Sciatic nerve (tissue), 2 donors: ENCODE measurements at regions not wholly inside any gene's neighbourhood (a gene's known extent, or its start where the extent isn't known, plus 50 kb on each side); places are given as distances from the start of the nearest gene placed in this dataset.
A peak's percentile ranks its signal among the peaks of the same experiment; 100 is the strongest.
"Not testable (repeated sequence)": the region's sequence is repeated elsewhere in the genome, so short reads cannot be mapped to it uniquely, and the experiment has no call there.

Experiments
- ATAC-seq: fragments of 200-7000 bp; cut with Tn5 transposase; one replicate; pipeline ENCODE4 v1.9.1; 2020; ENCODE audit warnings: mild to moderate bottlenecking, moderate library complexity
- DNase-seq: peaks from one replicate; pipeline ENCODE4 v3.0.0-alpha.2; 2020; ENCODE audit warnings: low spot score
- intact Hi-C: fragments of 100-400 bp; cut with DNase I; formaldehyde crosslinking; loops from one replicate; pipeline ENCODE4 v1.14.2; 2022
- donor health status: DM: no; HTN: no; CAD: no.
- donor health status: DM: no; HTN: no; CAD: no.

- ATAC-seq, intact Hi-C loops, DNase-seq: not testable (repeated sequence)
Measured at GRCh38 chr21:13963259-13963658, 247.5 kb downstream of the LIPI start.

DNA sequence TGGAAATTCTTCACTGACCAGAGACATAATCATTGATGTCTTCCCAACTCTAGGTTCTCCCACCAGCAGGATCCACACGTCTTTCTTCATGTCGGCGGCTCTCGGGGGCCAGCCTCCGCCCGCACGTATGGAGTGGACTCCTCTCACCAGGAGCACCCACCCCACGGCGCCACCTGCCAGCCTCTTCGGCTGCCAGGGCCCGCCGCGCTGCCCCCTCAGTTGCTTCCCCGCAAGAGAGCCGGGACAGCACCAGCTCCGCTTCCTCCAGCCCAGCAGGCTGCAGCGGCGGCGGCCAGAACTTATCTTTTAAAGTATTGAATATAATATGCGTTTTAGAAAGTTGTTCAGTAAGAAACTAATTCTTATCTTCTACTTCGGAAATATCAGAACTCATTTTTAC lies 273.5 kb downstream of the LIPI start:
- DNase-seq = peak; percentile 45
- intact Hi-C loops = no loop called here
- ATAC-seq = no peak

- intact Hi-C loops, DNase-seq, ATAC-seq: not testable (repeated sequence)
Measured at GRCh38 chr21:13936033-13936937, 274.5 kb downstream of the LIPI start.

- ATAC-seq, DNase-seq, intact Hi-C loops: not testable (repeated sequence)
Measured at GRCh38 chr21:13935396-13936032, 275.2 kb downstream of the LIPI start.

- ATAC-seq, DNase-seq, intact Hi-C loops: not testable (repeated sequence)
Measured at GRCh38 chr21:13934887-13935342, 275.8 kb downstream of the LIPI start.

GRCh38 chr21:13923175-13923574 lies 287.6 kb downstream of the LIPI start:
- DNase-seq, ATAC-seq: not testable (repeated sequence)

GRCh38 chr21:13921455-13921854 lies 289.3 kb downstream of the LIPI start:
- intact Hi-C loops, ATAC-seq, DNase-seq: not testable (repeated sequence)

More at GRCh38 chr21:13923175-13923574, 287.6 kb downstream of the LIPI start:
- intact Hi-C loops = not testable (repeated sequence)

GRCh38 chr21:13907385-13907784 lies 297.8 kb downstream of the POTED start:
- intact Hi-C loops, ATAC-seq: not testable (repeated sequence)

DNA sequence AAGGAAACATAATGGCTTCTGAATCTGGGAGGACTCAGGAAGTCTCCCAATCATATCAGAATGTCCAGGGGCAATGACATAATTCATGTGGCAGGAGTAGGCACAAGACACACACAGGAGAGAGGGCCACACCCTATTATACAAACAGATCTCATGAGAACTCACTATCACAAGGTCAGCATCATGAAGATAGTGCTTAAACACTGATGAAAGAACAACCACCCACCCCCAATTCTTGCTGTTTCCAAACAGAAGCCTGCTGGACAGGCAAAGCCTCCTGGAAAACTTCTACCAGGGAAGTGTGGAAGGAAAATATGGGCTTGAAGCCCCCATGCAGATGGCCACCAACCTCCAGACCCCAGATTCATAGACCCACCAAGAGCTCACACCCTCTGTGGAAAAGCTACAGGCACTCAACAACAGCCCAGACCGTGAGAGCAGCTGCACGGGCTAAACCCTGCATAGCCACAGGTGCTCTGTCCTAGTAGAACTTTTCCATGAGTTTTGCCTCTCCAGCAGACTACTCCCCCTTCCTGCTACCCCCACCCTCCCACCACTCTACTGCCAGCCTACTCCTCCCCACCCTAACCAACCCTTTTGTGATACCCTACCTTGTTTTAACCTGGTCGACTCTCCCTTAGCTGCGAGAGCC lies 287.1 kb downstream of the POTED start:
- DNase-seq, intact Hi-C loops: not testable (repeated sequence)

More at GRCh38 chr21:13907385-13907784, 297.8 kb downstream of the POTED start:
- DNase-seq = not testable (repeated sequence)

DNA sequence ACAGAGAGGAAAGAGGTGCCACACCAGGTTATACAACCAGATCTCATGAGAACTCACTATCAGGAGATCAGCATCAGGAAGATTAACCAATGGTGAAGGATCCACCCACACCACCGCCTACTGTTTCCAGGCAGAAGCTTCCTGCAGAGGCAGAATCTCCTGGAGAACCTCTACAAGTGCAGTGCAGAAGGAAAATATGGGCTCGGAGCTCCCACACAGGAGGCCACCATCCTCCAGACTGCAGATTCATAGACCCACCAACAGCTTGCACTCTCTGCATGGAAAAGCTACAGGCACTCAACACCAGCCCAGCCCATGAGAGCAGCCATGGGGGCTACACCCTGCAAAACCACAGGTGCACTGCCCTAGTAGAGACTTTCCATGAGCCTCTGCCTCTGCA lies 284.0 kb downstream of the POTED start:
- ATAC-seq, DNase-seq, intact Hi-C loops: not testable (repeated sequence)

More for the DNA sequence above, 287.1 kb downstream of the POTED start:
- ATAC-seq = not testable (repeated sequence)

DNA sequence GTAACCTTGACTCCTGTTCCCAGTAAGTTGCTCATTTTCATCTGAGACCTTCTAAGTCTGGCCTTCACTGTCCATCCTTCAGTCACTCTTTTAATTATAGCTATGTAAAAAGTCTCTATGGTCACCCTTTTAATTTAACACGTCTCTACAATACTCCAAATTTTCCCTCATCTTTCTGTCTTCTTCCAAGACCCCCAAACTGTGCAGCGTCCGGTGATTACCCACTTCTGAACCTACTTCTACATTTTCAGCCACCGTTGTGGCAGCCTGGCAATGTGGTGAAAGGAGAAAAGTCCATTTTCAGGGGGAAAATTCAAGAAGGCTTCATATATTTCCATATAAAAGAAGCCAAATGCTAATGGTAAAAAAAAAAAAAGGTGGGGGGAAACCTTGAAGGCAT lies 283.4 kb downstream of the POTED start:
- intact Hi-C loops, DNase-seq, ATAC-seq: not testable (repeated sequence)

DNA sequence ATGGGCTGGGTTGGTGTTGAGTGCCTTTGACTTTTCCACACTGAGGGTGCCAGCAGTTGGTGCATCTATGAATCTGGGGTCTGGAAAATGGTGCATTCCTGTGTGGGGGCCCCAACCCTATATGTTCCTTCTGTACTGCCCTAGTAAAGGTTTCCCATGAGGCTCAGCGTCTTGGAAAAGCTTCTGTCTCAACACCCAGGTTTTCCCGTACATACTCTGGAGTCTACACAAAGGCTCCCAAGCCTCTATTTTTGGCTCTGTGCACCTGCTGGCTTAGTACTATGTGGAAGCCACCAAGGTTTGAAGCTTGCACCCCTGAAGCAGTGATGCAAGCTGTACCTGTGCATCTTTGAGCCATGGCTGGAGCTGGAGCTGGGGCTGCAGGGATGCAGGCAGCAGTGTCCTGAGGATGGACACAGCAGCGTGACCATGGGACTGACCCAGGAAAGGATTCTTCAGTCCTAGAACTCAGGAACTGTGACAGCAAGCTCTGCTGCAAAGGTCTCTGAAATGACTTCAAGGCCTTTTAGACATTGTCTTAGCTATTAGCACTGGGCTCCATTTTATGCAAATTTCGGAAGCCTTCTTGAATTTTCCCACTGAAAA lies 282.7 kb downstream of the POTED start:
- ATAC-seq, DNase-seq, intact Hi-C loops: not testable (repeated sequence)

DNA sequence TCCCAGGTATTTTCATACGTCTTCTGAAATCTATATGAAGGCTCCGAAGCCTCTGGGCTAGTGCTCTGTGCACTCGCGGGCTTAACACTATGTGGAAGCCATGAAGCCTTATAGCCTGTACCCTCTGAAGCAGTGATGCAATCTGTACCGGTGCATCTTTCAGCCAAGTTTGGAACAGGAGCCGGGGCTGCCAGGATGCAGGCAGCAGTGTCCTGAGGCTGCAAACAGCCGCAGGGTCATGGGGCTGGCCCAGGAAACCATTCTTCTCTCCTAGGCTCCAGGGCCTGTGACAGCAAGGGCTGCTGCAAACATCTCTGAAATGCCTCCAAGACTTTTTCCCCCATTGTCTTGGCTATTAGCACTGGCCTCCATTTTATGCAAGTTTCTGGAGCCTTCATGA lies 279.6 kb downstream of the POTED start:
- intact Hi-C loops, ATAC-seq, DNase-seq: not testable (repeated sequence)

- intact Hi-C loops, DNase-seq: not testable (repeated sequence)
Measured at GRCh38 chr21:13883641-13884395, 274.2 kb downstream of the POTED start.

DNA sequence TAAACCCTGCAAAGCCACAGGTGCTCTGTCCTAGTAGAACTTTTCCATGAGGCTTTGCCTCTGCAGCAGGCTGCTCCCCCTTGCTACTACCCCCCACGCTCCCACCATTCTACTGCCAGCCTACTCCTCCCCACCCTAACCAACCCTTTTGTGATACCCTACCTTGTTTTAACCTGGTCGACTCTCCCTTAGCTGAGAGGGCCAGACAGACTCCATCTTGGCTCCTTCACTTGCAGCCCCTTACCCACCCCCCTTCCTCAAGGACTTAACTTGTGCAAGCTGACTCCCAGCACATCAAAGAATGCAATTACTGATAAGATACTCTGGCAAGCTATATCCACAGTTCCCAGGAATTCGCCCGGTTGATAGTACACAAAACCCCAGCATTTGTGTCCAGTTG lies 267.9 kb downstream of the POTED start:
- DNase-seq, intact Hi-C loops, ATAC-seq: not testable (repeated sequence)

More at GRCh38 chr21:13883641-13884395, 274.2 kb downstream of the POTED start:
- ATAC-seq = not testable (repeated sequence)

GRCh38 chr21:13876999-13877398 lies 267.4 kb downstream of the POTED start:
- ATAC-seq, DNase-seq, intact Hi-C loops: not testable (repeated sequence)

DNA sequence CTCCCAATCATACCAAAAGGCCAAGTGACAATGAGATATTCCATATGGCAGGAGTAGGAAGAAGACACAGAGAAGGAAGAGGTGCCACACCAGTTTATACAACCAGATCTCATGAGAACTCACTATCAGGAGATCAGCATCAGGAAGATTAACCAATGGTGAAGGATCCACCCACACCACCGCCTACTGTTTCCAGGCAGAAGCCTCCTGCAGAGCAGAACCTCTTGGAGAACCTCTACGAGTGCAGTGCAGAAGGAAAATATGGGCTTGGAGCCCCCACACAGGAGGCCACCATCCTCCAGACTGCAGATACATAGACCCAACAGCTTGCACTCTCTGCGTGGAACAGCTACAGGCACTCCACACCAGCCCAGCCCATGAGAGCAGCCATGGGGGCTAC lies 264.4 kb downstream of the POTED start:
- intact Hi-C loops, DNase-seq, ATAC-seq: not testable (repeated sequence)

DNA sequence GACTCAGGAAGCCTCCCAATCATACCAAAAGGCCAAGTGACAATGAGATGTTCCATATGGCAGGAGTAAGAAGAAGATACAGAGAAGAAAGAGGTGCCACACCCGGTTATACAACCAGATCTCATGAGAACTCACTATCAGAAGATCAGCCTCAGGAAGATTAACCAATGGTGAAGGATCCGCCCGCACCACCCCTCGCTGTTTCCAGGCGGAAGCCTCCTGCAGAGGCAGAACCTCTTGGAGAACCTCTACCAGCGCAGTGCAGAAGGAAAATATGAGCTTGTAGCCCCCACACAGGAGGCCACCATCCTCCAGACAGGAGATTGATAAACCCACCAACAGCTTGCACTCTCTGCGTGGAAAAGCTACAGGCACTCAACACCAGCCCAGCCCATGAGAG lies 245.1 kb downstream of the POTED start:
- ATAC-seq (no peak), DNase-seq (no peak)
- intact Hi-C loops = no loop called here
